ENCODE measurements at regions not wholly inside any gene's neighbourhood (a gene's known extent, or its start where the extent isn't known, plus 50 kb on each side); places are given as distances from the start of the nearest gene placed in this dataset.

- in situ Hi-C loops (cut with HindIII; ENCODE audit: extremely low pct_ligation_motif_present, low pct_unique_long_range_greater_than_20kb) (no loop called here), intact Hi-C loops (cut with micrococcal nuclease; ENCODE audit: unreplicated experiment) (no loop called here)
- Histone ChIP-seq H3K9ac (ENCODE audit: insufficient read depth, low read depth, low read length) (no peak overlapping the region), H3K79me2 (ENCODE audit: insufficient read depth, low read length) (no peaks in the 10 kb centered on the region), H3K36me3 (replicated peaks in 1 of 2; ENCODE audit: control insufficient read depth in 1 of 2, insufficient read depth in 2 of 2, low read length in 2 of 2) (no peaks in the 10 kb centered on the region), H3K4me1 (ENCODE audit: insufficient read depth, low read length) (no peaks in the 10 kb centered on the region), H3K27me3 (ENCODE audit: control insufficient read depth in 1 of 2, insufficient read depth in 2 of 2, low read length in 2 of 2) (peaks cover 0 to 5% of the 10 kb centered on the region in 2 experiments; a peak in 1 of 5 replicates), H2AFZ (ENCODE audit: low read length) (no peak overlapping the region), H3K9me3 (ENCODE audit: low read length) (no peaks in the 10 kb centered on the region), H3K4me3 (replicated peaks in 1 of 3; ENCODE audit: insufficient read depth in 1 of 3, low read depth in 2 of 3, low read length in 3 of 3) (no peak overlapping the region), H4K20me1 (ENCODE audit: insufficient read depth, low read length) (no peaks in the 10 kb centered on the region), H3K27ac (ENCODE audit: extremely low read length, insufficient read depth, low read length) (no peak overlapping the region), H3K4me2 (ENCODE audit: low read depth, low read length) (no peak overlapping the region)
- CTCF ChIA-PET (ENCODE audit: low intra/inter-chr PET ratio, low total read pairs), result no interaction called here
- BruUV-seq (replicated peaks), result no TSS peak
- DNase-seq (ENCODE audit: low spot score) (no peak), FAIRE-seq (no peak), ATAC-seq (no peak)
- POLR2A ChIA-PET, result no interaction called here
- no peak for TF ChIP-seq ZSCAN9 (CRISPR knock-in tag; IDR thresholded peaks at IDR 0.05; ENCODE audit: borderline replicate concordance)
- TF ChIP-seq NAIF1 (CRISPR knock-in tag; IDR thresholded peaks at IDR 0.05; ENCODE audit: borderline replicate concordance), result no peak
- TF ChIP-seq RFX3 (CRISPR knock-in tag; IDR thresholded peaks at IDR 0.05), result no peak
- no peak for TF ChIP-seq ZBTB38 (CRISPR knock-in tag; IDR thresholded peaks at IDR 0.05)
- TF ChIP-seq ZNF878 (CRISPR knock-in tag; IDR thresholded peaks at IDR 0.05), result no peak
- TF ChIP-seq TARDBP (CRISPR knock-in tag; IDR thresholded peaks at IDR 0.05), result no peak
- no peak for TF ChIP-seq ZNF768 (CRISPR knock-in tag; IDR thresholded peaks at IDR 0.05)
- TF ChIP-seq ZKSCAN8 (CRISPR knock-in tag; IDR thresholded peaks at IDR 0.05; ENCODE audit: borderline replicate concordance), result no peak
- no peak for TF ChIP-seq ZNF782 (CRISPR knock-in tag; IDR thresholded peaks at IDR 0.05; ENCODE audit: borderline replicate concordance)
- TF ChIP-seq TSC22D2 (CRISPR knock-in tag; IDR thresholded peaks at IDR 0.05; ENCODE audit: borderline replicate concordance), result no peak
- TF ChIP-seq ZNF879 (CRISPR knock-in tag; IDR thresholded peaks at IDR 0.05), result no peak
- no peak for TF ChIP-seq ADNP (CRISPR knock-in tag; IDR thresholded peaks at IDR 0.05)
- no peak for TF ChIP-seq ZNF354B (CRISPR knock-in tag; IDR thresholded peaks at IDR 0.05)
- TF ChIP-seq CBX5 (CRISPR knock-in tag; IDR thresholded peaks at IDR 0.05; ENCODE audit: borderline replicate concordance), result no peak
- no peak for TF ChIP-seq E2F2 (CRISPR knock-in tag; IDR thresholded peaks at IDR 0.05; ENCODE audit: borderline replicate concordance)
Measured at GRCh38 chr11:43150697-43151096, 161.1 kb upstream of the API5 start.
